ENCODE measurements at regions not wholly inside any gene's neighbourhood (a gene's known extent, or its start where the extent isn't known, plus 50 kb on each side); places are given as distances from the start of the nearest gene placed in this dataset.
"Not testable (repeated sequence)": the region's sequence is repeated elsewhere in the genome, so short reads cannot be mapped to it uniquely, and the experiment has no call there.

DNA sequence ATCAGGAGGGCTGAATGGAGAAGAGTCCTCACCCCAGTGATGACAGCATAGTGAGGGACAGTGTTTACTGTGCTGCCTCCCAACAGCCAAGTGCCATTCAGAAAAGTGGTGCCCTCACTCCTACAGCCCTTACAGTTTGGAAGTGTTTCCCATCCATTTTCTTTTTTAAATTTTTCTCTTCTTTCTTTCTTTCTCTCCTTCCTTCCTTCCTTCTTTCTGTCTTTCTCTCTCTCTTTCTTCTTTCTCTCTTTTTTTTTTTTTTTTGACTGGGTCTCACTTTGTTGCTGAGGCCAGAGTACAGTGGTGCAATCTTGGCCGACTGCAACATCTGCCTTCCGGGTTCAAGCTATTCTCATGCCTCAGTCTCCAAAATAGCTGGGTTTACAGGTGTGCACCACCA, 755.3 kb downstream of the UQCRFS1 start:
- no peak for DNase-seq

DNA sequence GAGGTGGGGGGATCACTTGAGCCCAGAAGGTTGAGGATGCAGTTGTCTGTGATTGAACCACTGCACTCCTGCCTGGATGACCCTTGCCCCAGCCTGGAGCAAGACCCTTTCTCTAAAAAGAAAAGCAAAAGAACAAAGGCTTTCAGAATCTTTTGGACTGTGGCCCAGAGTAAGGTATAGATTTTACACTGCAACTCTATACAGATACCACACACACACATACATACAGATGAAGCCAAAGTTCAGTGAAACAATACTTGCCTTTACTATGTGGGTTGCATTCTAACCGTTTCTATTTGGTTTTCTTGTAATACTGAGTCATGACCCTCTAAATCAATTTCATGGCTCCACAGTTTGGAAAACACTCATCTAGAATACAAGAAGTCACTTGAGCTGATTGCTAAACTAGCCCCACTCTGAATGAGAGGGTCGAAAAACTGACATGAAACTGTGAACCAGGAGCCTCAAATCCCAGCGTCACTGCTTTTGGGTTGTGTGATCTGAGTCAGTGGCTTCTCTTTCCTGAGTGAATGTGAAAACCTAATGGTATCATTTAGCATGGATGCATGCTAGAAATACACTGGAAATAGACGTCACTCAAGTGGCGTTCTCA, 756.1 kb downstream of the UQCRFS1 start:
- no peak for DNase-seq

DNA sequence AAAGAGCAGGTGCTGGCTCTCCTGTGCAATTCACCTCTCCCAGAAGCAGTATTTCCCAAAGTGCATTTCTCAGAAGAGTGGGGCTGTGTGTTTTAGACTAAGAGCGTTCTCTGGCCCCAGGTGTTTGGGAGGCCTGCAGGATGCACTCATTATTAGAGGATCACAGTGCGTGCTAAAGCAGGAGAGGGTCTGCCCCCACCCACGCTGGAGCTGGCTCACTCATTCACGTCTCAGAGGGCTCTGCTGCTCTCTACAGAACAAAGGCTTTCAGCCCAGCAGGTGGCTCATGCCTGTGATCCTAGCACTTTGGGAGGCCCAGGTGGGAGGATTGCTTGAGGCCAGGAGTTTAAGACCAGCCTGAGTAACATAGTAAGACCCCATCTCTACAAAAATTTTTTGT, 756.7 kb downstream of the UQCRFS1 start:
- no peak for DNase-seq

DNA sequence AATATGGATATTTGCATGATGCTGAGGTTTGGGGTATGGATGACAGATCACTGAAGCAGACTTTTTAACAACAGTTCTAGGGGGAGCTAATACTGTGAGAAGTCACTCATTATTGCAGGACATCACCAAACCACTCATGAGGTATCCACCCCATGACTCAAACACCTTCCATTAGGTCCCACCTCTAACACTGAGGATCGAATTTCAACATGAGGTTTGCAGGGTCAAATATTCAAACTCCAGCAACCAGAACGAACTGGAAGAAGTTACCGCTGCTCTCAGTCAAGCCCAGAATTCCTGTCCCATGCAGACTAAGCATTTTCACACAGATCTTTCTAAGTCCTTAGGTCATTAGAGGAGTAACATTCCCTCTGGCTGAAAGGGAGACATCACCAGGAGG, 758.9 kb downstream of the UQCRFS1 start:
- no peak for DNase-seq

DNA sequence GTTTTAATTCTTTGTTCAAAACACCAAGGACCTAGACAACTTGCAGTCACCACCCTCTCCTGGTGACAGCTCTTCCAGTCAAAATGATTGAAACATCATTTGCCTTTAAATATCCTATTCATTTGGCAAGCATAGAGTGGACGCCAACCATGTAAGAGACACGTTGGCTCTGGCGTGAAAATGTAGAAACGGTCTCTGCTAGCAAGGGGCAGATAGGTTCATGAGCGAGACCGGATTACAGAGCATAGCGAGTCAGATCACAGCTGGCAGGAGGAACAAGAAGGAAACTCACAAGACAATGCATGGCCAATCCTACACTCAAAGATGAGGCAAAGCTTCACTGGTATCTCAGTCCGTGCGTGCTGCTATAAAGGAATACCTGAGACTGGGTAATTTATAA, 759.5 kb downstream of the UQCRFS1 start:
- no peak for DNase-seq

DNA sequence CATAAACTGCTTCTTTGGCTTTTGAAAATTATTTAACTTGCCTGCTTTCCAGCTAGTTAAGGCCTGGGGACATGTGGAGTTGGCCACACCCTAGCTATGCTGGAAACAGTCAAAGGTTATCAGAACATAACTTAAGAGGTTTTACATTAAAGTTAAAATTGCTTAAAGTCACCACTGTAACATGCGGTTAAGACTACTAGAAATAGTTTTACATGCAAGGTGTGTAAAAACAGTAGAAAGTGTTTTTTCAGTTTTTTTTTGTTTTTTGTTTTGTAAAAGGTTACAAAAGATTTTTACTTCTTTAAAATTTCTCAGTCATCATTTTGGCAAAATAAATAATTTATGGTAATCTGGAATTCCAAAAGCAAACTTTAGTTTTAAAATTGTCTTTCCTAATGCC, 763.1 kb downstream of the UQCRFS1 start:
- no peak for DNase-seq

DNA sequence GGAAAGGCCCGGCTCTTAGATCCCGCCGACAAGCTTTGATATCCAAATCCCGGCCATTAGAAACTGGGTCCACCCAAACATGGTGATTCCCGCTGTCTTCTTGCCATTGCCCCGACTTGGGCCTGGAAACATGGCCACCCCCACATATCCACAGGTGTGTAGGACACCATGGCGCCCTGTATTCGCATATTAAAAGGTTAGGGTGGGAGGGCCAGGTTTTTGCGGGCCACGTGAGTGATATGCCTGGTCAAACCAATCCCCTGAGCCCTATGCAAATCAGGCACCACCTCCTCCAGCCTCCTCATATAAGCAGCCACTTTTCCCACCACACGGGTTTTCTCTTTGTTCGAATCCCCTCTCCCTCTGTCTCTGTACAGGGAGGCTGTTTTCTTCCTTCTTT, 766.4 kb downstream of the UQCRFS1 start:
- DNase-seq, result no peak

DNA sequence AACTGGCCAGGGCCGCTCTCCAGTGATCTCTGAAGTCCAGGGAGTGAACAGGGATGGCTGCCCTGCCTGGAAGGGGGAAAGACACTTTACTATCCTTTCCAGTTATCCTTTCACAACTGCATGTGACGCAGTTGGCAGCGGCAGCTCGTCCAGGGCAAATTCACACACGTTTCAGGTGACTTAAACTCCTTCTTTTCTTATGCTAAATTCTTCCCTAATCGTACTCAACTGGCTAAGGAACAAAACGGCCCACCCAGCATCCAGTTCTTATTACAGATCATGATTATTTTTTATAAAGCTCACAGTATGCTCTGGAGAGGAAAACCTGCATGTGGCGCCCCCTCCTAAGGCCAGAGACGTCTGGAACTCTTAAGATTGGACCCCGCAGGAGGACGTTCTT, 767.1 kb downstream of the UQCRFS1 start:
- DNase-seq, result no peak

DNA sequence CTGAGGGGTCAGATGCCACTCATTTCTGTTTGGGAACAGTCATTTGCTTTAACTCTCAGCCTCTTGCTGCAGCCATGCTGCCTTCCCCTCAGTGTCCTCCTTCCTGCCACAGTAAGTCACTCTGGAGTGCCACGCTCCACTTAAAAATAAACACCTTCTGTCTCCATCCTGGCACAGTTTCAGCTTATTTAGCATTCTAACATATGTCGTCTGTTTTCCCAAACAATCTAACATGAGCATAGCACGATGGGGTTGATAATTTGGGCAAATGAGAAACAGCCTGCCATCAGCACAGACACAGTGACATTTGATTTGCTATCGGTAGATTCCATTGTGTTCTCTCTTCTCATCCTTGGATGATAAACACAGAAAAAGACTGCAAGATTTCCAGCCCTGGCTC, 768.6 kb downstream of the UQCRFS1 start:
- no peak for DNase-seq

DNA sequence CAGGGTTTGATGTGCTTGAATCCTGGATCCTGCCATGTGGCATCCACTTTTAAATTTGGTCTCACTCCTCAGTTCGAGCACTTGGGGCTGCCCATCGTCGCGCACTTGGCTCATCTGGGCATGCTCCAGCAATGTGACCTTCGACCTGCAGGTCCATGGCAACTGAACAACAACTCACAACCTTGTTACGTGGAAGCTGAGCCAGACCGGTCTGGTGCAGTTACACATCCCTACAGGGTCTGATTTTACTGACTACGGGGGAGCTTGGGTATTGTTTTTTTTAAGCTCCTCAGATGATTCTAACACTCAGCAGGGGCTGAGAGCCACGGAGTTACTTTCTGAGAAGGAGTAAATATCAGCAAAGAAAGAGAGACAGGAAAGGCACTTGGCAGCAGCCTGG, 769.6 kb downstream of the UQCRFS1 start:
- DNase-seq, result no peak

DNA sequence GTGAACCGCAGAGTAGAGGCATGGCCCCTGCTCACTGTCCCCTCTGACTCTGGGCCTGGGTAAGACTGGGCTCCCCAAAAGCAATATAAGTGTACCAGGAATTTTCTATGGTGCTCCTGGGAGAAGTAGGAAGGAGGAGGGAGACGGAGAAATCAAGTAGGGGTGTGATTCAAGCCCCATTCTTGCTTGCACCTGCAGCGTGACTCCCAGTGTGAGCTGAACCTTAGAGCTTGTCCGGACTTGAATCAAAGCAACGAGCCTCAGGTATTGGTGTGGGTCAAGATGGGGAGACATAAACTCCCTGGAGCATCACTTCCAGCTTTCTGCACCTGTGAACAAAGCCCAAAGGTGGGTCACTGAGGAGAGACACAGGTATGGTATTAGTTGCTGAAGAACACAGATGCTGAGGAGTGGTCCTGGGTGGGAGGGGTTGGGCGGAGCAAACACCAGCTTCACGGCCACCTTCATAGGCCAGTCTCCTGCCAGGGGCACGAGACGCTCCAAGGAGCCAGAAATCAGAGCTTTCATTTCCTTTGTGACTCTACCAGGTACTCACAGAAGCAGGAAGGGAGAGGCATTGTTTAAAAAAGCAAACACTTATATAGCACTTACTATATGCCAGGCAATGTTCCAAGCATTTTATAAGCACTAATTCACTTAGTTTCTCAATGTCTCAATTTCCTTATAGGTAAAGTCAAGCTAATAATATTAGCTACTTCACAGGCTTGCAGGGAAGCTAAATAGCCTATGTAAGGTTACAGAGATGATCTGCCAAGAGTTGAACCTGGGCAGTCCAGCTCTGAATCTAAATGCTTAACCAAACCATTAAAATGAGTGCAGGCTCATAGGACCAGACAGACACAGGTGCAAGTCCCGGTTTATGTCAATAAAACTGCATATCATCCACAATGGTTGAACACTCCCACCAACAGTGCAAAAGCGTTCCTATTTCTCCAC, 775.3 kb downstream of the UQCRFS1 start:
- no peak for DNase-seq

DNA sequence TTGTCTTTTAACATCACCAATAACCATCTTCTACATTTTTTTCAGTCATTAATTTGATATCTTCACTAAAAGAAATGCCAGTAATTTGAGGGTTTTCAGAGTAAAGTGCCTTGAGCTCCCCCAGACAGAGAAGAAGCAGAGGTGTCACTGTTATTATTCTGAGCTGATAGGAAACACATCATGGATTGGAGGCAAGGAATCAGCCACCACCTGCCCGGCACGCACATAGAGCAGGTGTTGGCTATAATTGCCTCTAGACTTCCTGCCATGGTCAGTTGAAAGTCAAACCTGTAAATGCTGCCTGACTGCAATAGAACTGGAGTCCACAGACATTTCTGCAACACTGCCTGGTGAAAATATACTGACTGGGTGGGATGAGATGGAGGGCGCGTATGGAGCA, 776.6 kb downstream of the UQCRFS1 start:
- DNase-seq, result no peak

DNA sequence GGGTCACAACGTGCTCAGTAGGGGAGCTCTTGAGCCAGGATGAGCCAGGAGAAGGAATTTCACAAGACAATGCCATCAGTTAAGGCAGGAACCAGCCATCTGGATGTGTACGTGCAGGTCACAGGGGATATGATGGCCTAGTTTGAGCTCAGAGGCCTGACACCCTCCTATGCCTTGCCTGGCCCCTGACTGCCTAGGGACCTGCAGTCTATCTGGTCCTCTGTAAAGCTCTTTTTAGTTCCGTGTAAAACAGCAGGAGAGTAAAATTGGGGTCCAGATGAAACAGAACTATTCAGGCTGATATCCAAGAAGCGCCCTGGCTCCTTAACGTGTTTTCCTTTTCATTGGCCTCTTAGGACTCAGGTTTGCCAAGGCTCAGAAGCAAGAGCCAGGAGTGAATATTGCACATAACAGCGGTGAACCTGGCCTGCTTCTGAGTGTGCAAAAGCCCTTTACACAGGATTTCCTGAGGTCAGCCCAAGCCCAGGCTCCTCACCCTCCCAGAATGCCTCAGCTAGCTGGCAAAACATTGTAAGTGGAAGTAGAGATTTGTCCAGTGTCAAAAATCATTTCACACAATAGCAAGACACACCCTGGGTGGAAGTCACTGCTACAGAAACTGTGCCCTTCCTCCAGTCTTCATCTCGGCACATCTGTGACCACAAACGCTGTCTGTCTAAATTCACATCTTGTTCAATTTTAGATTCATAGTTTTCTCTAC, 777.2 kb downstream of the UQCRFS1 start:
- no peak for DNase-seq

DNA sequence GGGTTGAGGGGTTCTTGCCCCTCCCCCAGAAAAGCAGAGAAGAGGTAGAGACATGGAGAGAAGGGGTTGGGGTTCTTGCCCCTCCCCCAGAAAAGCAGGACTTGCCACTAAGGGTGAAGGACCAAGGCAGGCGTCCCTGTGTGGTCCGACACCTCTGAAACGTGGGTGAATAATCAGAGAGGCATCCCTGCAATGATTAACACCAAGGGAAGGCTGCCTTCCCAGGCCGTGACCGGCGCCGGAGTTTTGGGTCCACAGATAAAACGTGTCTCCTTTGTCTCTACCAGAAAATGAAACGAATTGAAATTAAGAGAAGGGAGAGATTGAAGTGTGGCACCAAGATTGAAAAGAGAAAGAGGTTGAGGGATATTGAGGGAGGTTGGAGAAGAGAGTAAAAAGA, 778.2 kb downstream of the UQCRFS1 start:
- not testable (repeated sequence) for DNase-seq

DNA sequence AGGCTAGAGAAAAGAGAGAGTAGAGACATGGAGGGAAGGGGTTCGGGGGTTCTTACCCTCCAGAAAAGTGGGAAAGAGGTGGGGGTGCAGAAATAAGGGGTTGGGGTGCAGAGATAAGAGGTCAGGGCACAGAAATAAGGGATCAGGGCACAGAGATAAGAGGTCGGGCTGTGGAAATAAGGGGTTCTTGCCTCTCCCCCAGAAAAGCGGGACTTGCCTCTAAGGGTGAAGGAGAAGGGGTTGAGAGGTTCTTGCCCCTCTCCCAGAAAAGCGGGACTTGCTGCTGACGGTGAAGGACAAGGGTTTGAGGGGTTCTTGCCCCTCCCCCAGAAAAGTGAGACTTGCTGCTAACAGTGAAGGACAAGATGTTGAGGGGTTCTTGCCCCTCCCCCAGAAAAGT, 778.6 kb downstream of the UQCRFS1 start:
- not testable (repeated sequence) for DNase-seq

DNA sequence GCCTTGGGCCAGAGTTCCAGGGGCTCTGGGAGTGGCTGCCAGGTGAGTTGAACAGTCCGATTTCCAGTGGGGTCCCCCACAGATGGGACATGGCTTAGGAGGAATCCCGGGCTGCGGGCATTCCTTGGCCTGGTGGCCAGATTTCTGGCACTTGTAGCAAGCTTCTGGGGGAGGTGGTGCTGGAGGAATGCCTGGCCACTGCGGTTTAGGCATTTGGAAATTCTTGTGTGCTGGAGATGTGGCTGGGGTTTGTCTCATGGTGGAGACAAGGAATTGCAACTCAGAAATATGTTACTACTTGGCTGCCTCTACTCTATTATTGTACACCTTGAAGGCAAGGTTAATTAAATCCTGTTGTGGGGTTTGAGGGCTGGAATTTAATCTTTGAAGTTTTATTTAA, 779.8 kb downstream of the UQCRFS1 start:
- not testable (repeated sequence) for DNase-seq

DNA sequence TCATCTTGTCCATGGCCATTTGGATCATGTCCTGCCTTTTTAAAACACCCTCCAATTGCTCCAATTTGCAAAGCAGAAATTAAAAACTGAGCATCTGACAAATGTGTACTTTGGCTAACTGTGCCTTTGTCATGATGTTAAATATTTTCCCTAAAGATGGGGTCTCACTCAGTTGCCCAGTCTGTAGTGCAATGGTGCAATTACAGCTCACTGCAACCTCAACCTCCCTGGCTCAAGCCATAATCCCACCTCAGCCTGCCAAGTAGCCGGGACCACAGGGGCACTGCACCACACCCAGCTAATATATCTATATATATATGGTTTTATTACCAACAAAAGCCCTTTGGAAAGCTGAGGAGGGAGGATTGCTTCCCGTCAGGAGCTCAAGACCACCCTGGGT, 782.7 kb downstream of the UQCRFS1 start:
- DNase-seq, result no peak

DNA sequence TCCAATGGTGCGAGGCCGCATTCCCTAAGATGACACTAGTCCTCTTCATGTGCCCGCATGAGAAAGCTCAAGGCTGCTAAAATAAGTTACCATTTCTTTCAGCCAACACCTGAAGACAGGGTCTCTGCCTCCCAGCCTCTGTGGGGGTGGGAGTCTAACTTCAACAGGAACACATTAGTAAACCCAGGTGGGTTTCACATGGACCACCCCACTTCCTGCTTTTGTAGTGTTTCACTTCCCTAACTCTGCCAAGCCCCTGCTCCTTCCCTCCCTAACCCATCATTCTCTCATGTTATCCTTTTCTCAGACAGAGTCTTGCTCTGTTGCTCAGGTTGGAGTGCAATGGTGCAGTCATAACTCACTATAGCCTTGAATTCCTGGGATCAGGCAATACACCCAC, 783.6 kb downstream of the UQCRFS1 start:
- no peak for DNase-seq

DNA sequence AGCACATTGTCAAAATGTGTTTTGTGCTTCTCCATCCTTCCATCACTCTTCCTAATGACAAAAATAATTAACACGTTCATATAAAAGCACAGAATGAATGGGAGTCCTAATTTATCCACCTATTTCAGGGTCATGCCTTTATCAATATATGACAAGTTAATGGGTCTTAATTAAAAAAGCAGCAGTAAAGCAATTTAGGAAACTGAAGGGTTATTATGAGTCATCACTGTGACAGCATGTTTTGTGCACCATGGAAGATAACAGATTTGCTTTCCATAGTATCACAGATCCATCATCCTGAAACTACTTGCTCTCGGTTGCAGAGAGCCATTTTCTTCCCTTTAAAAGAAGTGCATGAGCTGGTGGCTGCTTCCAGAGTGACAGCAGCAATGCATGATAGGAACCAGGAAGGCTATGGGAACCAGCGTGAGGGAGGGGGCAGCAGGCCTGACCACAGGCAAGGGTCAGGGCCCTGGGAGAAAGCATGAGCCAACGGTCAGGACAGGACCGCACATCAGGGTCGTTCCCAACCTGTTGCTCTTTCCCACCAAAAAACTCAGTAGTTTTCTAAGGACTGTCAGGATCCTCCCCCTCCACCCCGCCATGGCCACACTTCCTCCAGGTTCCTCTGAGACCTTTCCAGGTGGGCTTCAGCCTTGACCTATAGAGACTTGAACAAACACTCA, 784.1 kb downstream of the UQCRFS1 start:
- DNase-seq, result no peak

DNA sequence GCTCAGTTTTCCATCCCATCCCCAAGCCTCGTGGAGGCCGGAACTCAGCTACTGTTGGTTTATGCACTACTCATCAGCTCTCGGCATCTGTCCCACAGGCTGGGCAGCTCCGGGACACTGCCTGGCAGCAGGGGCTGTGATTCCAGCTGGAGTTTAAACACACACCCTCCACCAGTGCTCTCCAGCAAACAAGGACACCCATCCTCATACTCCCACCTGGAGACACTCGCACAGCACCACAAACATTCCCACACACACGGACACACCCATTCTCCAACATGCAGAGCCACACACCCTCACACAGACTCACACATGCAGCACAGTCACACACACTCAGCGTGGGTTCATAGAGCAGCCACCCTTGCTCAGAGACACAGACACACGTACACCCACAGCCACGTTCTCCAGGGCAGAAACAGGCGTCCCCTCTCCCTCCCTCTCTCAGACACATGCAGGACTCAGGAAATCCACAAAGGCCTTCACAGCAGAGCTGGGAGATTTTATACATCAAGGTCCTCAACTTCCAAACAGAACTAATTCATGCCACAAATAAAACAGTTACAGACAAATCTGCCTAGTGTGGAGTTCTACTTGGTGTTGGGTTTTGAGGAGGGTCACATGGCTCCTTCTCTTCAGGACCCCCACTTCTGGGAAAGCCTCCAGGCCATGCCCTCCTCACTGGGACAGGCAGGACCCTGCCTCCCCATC, 785.4 kb downstream of the UQCRFS1 start:
- no peak for DNase-seq

DNA sequence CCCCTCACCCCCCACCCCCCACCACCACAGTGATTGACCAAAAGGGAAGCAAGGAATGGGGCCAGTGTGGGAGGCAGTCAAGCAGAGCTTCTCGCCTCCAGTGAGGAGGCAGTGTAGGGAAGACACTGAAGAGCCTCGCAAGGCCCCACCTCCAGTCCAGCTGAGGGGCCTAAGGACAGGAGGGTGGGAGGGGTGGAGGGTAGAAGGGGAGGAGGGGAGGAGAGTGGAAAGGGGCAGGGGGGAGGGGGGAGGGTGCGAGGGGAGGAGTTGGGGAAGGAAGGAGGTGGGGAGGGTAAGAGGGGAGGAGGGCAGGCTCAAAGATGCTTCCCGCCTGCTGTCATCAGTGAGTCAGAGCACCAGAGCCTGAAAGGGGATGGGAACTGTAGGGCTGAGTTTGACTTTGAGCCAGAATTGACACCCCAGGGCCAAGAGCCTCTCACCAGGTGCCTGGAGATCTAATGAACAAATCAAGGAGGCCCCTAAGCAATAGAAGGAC, 786.2 kb downstream of the UQCRFS1 start:
- no peak for DNase-seq

DNA sequence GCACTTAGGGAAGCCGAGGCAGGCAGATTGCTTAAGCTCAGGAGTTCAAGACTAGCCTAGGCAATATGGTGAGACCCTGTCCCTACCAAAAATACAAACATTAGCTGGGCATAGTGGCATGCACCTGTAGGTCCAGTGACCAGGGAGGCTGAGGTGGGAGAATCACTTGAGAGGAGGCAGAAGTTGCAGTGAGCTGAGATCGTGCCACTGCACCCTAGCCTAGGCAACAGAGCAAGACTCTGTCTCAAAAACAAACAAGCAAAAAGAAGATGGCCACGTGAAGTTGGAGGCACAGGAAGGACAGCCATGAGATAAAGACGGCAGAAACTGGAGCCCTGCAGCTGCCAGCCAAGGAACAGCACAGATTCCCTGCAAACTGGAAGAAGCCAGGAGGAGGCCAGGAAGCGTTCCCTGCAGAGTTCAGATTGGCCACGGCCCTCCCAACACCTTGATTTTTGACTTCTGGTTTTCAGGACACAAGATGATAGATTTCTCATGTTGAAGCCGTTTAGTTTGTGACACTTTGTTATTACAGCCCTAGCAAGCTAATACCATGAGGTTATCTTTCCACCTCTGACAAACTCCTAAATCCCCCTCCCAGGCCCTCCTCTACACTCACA, 786.7 kb downstream of the UQCRFS1 start:
- DNase-seq, result no peak
